Spleen (tissue), 7 donors: ENCODE measurements at regions not wholly inside any gene's neighbourhood (a gene's known extent, or its start where the extent isn't known, plus 50 kb on each side); places are given as distances from the start of the nearest gene placed in this dataset.

Experiments
- CTCF ChIP-seq, 11 experiments: fragments of 200-600 bp in 7 of 11; fragments of 450-650 bp in 4 of 11; sonication (generic) in 4 of 11; IDR thresholded peaks in 8 of 11; conservative IDR thresholded peaks in 3 of 11; 1 replicate in 7 of 11; 2 replicates in 4 of 11; pipeline versions ENCODE4 v1.4.0 to v1.8.0; 2016 to 2021; ENCODE audit warnings: antibody characterized with exemption in 11 of 11, inconsistent platforms in 4 of 11, mild to moderate bottlenecking in 1 of 11
- POLR2A ChIP-seq, 3 donors: fragments of 450-650 bp; IDR thresholded peaks; one replicate each; pipeline ENCODE4 v1.5.1; 2017; ENCODE audit warnings: antibody characterized with exemption in 3 of 3, mild to moderate bottlenecking in 1 of 3
- donor health status: DM: no; HTN: no; CAD: no; lungs with moderate emphysema.
- donor health status: DM: no; HTN: no; CAD: no.
- donor health status: DM: no; HTN: no; CAD: no.

- TF ChIP-seq CTCF (IDR thresholded peaks at IDR 0.05 in 8 of 11, conservative IDR thresholded peaks at IDR 0.05 in 3 of 11) = no peak
- TF ChIP-seq POLR2A (IDR thresholded peaks at IDR 0.05) = no peak
Observed at GRCh38 chr2:109067631-109068125, 61.3 kb upstream of the SH3RF3 start.
